ENCODE measurements at regions not wholly inside any gene's neighbourhood (a gene's known extent, or its start where the extent isn't known, plus 50 kb on each side); places are given as distances from the start of the nearest gene placed in this dataset.

- DNase-seq (ENCODE audit: low spot score) = no peak
Observed at GRCh38 chr3:66128623-66129022, 89.9 kb upstream of the MAGI1 start.

- no peak for DNase-seq (ENCODE audit: low spot score)
Observed at GRCh38 chr3:66121318-66121717, 82.6 kb upstream of the MAGI1 start.

- DNase-seq (ENCODE audit: low spot score) = peak; percentile 13
Observed at GRCh38 chr3:66115858-66116654, 77.3 kb upstream of the MAGI1 start.

GRCh38 chr3:66113542-66113941 is 74.8 kb upstream of the MAGI1 start:
- no peak for DNase-seq (ENCODE audit: low spot score)

- DNase-seq (ENCODE audit: low spot score) = no peak
Observed at GRCh38 chr3:66110840-66111239, 72.1 kb upstream of the MAGI1 start.

- DNase-seq (ENCODE audit: low spot score) = no peak
Observed at GRCh38 chr3:66107855-66108254, 69.1 kb upstream of the MAGI1 start.

- no peak for DNase-seq (ENCODE audit: low spot score)
Observed at GRCh38 chr3:66106788-66107187, 68.1 kb upstream of the MAGI1 start.

- DNase-seq (ENCODE audit: low spot score) = no peak
Observed at GRCh38 chr3:66104535-66104934, 65.8 kb upstream of the MAGI1 start.

- DNase-seq (ENCODE audit: low spot score) = no peak
Observed at GRCh38 chr3:66103729-66104128, 65.0 kb upstream of the MAGI1 start.

GRCh38 chr3:66101901-66102300 is 63.2 kb upstream of the MAGI1 start:
- no peak for DNase-seq (ENCODE audit: low spot score)

GRCh38 chr3:66099541-66100065 is 60.9 kb upstream of the MAGI1 start:
- DNase-seq (ENCODE audit: low spot score) = no peak

GRCh38 chr3:66098436-66098835 is 59.7 kb upstream of the MAGI1 start:
- no peak for DNase-seq (ENCODE audit: low spot score)

- DNase-seq (ENCODE audit: low spot score) = no peak
Observed at GRCh38 chr3:66097647-66098046, 58.9 kb upstream of the MAGI1 start.

GRCh38 chr3:66095295-66096001 is 56.7 kb upstream of the MAGI1 start:
- no peak for DNase-seq (ENCODE audit: low spot score)

GRCh38 chr3:66093981-66094380 is 55.3 kb upstream of the MAGI1 start:
- DNase-seq (ENCODE audit: low spot score) = no peak

GRCh38 chr3:66092175-66092995 is 53.7 kb upstream of the MAGI1 start:
- DNase-seq (ENCODE audit: low spot score) = no peak

Measured in HuH-7.5 (cell line).